ENCODE measurements at regions not wholly inside any gene's neighbourhood (a gene's known extent, or its start where the extent isn't known, plus 50 kb on each side); places are given as distances from the start of the nearest gene placed in this dataset.
"Not testable (repeated sequence)": the region's sequence is repeated elsewhere in the genome, so short reads cannot be mapped to it uniquely, and the experiment has no call there.

DNA sequence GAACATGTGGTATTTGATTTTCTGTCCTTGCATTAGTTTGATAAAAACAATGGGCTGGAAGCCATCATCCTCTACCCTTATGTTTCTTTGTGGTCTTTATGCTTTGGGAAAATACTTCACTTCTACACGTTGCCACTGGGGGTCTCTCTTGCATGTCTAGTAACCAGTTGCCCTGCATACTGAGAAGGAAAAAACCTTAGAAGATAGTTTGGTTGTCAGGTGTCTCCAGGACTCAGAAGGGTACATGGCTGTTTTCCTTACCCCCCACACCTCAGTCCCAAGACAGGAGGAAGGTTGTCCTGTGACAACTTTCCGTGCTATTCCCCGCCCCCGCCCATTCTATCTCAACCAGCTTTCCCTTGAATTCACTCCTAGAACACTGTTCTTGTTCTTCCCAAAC, 62.1 kb upstream of the LANCL3 start:
- ChIA-PET CTCF (interaction anchor here (1.8 to 3.0 kb wide), 2 partner anchors 316 to 657 kb away, joined by 8 to 13 read pairs; no protein-coding TSS in a partner anchor), POLR2A (no interaction called here)
- TF ChIP-seq, protein P1, sequence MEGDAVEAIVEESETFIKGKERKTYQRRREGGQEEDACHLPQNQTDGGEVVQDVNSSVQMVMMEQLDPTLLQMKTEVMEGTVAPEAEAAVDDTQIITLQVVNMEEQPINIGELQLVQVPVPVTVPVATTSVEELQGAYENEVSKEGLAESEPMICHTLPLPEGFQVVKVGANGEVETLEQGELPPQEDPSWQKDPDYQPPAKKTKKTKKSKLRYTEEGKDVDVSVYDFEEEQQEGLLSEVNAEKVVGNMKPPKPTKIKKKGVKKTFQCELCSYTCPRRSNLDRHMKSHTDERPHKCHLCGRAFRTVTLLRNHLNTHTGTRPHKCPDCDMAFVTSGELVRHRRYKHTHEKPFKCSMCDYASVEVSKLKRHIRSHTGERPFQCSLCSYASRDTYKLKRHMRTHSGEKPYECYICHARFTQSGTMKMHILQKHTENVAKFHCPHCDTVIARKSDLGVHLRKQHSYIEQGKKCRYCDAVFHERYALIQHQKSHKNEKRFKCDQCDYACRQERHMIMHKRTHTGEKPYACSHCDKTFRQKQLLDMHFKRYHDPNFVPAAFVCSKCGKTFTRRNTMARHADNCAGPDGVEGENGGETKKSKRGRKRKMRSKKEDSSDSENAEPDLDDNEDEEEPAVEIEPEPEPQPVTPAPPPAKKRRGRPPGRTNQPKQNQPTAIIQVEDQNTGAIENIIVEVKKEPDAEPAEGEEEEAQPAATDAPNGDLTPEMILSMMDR (IDR thresholded peaks at IDR 0.05): no peak
- no peak for DNase-seq
- Mint-ChIP-seq H3K4me1 (no peaks in the 10 kb centered on the region), H3K27me3 (no peaks in the 10 kb centered on the region), H3K9me3 (no peaks in the 10 kb centered on the region), H3K27ac (no peak overlapping the region), H3K36me3 (ENCODE audit: low read depth) (no peaks in the 10 kb centered on the region), H3K4me3 (no peak overlapping the region)
- ATAC-seq (ENCODE audit: low read depth): no peak
- intact Hi-C loops (cut with micrococcal nuclease): loop anchor here (1.0 to 5.0 kb wide), 4 partner anchors 236 to 818 kb away; partner anchors contain the start of gene RPGR

DNA sequence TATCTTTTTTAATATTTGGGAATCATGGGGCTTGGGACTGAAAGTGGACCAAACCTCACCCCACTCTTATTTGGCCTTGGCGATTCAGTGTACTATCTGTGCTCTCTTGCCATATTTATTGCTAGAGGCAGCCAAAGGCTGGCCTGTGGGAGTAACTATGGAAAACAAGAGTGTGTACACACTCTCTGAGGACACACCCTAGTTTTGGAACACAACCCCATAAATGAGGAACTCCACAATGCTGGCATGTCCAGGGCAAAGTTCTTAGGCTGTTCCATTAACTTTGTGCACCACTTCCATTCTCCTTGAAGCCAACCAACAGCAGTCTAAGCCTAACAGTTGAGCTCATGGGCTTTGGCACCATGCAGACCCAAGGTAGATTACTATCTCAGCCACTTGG, 54.9 kb upstream of the LANCL3 start:
- DNase-seq; H3K27ac Mint-ChIP-seq; H3K36me3 Mint-ChIP-seq (ENCODE audit: low read depth); H3K9me3 Mint-ChIP-seq; POLR2A ChIA-PET; H3K27me3 Mint-ChIP-seq; CTCF ChIA-PET; ATAC-seq (ENCODE audit: low read depth); intact Hi-C loops (cut with micrococcal nuclease); H3K4me1 Mint-ChIP-seq; H3K4me3 Mint-ChIP-seq: not testable (repeated sequence)

DNA sequence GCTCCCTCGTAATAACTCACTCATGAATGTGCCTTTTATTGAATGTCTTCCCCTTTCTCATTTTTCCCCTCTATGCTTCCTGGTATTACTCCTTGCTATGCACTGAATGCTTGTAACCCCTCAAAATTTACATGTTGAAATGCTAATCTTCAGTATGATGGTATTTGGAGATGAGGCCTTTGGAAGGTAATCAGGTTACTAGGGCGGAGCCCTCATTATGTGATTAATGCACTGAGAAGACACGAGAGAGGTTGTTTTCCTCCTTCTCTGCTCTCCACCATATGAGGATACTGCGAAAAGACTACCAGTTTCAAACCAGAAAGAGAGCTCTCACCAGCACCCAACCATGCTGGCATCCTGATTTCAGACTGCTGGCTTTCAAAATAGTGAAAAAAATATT, 52.2 kb upstream of the LANCL3 start:
- intact Hi-C loops (cut with micrococcal nuclease); POLR2A ChIA-PET; ATAC-seq (ENCODE audit: low read depth); H3K9me3 Mint-ChIP-seq; H3K4me3 Mint-ChIP-seq; H3K4me1 Mint-ChIP-seq; DNase-seq; H3K36me3 Mint-ChIP-seq (ENCODE audit: low read depth); H3K27ac Mint-ChIP-seq; H3K27me3 Mint-ChIP-seq; CTCF ChIA-PET: not testable (repeated sequence)

DNA sequence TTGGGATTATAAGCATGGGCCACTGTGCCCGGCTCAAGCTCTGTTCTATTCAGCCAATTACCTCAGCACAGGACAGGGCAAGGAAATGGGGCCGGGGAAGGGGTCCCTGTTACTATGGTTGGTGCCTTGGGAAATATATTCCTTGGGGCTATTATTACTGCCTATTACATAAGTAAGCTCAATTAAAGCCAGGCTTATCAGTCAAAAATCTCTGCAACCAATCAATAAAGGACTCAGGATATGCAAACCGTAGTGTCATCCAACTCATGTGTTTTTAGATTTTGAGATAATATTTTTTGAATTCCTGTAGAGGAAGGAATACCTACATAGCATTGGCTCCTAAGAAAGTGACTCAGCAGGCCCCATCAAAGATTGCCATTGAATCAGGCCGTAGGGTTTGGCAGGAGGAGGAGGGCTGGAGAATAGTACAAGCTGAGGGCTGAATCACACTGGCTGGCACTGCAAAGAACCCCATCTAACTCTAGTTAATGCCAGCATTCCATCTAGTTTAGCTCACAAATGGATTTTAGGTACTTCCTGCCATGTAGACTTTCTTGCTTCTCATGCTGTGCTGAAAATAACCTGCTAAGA, 50.5 kb upstream of the LANCL3 start:
- ATAC-seq (ENCODE audit: low read depth); H3K4me1 Mint-ChIP-seq; intact Hi-C loops (cut with micrococcal nuclease); H3K27ac Mint-ChIP-seq; H3K9me3 Mint-ChIP-seq; H3K36me3 Mint-ChIP-seq (ENCODE audit: low read depth); CTCF ChIA-PET; H3K27me3 Mint-ChIP-seq; H3K4me3 Mint-ChIP-seq; DNase-seq; POLR2A ChIA-PET: not testable (repeated sequence)

Measured in activated B cell treated with CpG ODN at 0.5 μM for 24 hours (primary cell).